HL-60/S4 treated with phorbol 12-myristate 13-acetate at 8.2 ng/mL for 4 days and 3 days (cell line): ENCODE measurements at regions not wholly inside any gene's neighbourhood (a gene's known extent, or its start where the extent isn't known, plus 50 kb on each side); places are given as distances from the start of the nearest gene placed in this dataset.
"Not testable (repeated sequence)": the region's sequence is repeated elsewhere in the genome, so short reads cannot be mapped to it uniquely, and the experiment has no call there.

Experiments
- in situ Hi-C: fragments of 300-500 bp; cut with MboI; formaldehyde crosslinking; loops from 2 replicates; pipeline ENCODE4 v1.15.0; 2022; ENCODE audit warnings: low sequenced_read_pairs

- in situ Hi-C loops, result no loop called here
Observed at GRCh38 chrX:45622538-45622937, 421.9 kb upstream of the DIPK2B start.

- in situ Hi-C loops, result no loop called here
Observed at GRCh38 chrX:45622042-45622423, 421.4 kb upstream of the DIPK2B start.

DNA sequence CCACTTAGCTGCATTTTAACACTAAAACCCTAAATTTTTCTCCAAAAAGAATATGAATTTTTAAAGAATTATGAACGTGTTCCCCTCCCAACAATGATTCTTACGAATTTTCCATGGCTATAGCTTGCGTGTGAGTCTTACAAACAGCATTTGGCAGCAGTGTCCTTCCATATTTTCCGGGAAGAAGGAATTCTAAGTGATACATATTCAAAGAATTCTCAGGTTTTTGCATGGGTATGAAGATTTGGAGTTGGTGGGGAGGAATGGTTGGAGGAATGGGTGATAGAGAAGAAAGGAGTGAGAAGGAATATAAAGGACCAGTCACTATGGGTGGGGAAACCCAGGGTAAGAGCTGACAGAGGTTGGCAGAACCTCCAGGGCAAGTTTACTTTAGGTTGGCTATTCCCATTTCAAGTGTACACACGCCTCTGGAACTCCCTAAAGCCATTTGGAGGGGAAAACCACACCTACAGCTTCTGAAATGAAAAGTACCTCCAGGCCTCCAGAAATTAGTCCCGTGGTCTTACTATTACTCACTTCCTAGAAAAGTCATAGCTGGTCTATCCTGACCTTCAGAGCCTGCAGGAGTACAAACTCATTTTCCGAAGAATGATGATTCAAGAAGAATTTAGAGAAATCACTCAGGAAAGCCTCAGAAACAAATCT, 420.8 kb upstream of the DIPK2B start:
- in situ Hi-C loops, result no loop called here

GRCh38 chrX:45619290-45619689, 418.6 kb upstream of the DIPK2B start:
- in situ Hi-C loops, result no loop called here

- in situ Hi-C loops, result not testable (repeated sequence)
Observed at GRCh38 chrX:45615591-45615990, 414.9 kb upstream of the DIPK2B start.

DNA sequence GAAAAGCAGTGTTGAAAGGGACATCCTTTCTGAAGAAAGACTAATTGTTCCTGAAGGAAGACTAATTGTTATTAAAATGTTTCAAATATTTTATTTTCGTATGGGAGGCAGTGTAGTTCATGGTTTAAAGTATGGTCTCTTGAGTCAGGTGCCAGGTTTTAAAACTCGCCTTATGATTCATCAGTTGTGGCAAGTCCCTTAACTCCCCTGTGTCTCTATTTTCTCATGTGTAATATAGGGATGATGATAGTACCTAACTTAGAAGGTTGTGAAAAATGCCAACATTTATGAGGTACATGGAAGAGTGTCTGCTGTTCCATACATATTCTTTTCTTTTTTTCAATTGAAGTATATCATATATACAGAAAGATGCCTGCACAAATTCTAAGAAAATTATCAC, 414.2 kb upstream of the DIPK2B start:
- in situ Hi-C loops, result no loop called here

DNA sequence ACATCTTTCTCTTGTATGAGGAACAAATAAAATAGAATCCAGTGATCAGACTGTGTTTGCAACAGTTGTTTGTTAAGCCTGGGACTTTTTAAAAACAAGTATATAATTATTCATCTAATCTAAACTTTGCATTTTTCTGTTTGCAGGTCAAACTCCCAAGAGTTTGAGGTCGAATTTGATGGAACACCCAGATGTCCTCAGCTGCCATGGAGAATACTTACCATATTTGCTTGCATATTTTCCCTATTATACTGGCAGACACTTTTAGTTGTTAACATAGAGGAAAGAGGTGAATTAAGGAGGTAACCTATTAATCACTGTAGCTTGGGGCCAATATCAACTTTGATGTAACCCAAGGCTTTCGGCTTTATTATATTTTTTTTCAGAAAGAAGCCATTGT, 401.5 kb upstream of the DIPK2B start:
- in situ Hi-C loops, result no loop called here

- in situ Hi-C loops, result no loop called here
Observed at GRCh38 chrX:45601052-45601451, 400.4 kb upstream of the DIPK2B start.

- in situ Hi-C loops, result no loop called here
Observed at GRCh38 chrX:45598861-45599260, 398.2 kb upstream of the DIPK2B start.

GRCh38 chrX:45596188-45596808, 395.6 kb upstream of the DIPK2B start:
- in situ Hi-C loops, result no loop called here

DNA sequence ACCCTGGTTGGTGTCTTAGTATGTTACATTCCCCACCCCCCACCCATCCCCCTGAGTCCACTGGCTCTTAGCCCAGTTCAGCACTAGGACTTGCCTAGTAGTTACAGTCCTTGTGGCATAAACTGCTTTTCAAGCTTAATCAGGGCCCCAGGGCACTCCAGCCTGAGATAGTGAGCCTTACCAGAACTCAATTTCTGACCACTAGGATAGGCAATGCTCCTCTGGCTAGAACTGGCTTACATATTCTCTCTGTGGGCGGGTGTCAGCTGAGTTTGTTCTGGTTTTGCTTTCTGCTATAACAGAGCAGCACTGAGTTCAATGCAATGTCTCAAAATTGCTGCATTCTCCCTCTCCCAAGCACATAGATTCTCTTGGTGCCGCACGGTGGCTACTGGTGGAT, 391.4 kb upstream of the DIPK2B start:
- in situ Hi-C loops, result no loop called here

GRCh38 chrX:45591650-45592049, 391.0 kb upstream of the DIPK2B start:
- in situ Hi-C loops, result no loop called here

DNA sequence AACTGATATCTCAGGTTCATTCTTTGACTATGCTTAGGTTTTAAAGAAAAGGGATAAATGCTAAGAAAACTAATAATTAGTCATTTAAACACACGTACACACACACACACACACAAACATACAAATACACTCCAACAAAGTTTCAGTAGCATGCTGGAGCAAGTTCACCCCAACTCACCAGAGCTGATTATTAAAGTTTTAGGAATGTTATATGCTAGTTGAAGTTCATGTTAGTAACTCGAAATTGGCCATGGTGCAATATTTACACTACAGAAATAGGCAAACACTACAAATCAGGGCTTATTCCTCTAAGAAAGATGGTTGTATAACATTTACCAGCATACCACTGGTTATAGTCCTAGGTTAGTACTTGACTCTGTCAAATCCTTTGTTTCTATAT, 384.0 kb upstream of the DIPK2B start:
- in situ Hi-C loops, result no loop called here

DNA sequence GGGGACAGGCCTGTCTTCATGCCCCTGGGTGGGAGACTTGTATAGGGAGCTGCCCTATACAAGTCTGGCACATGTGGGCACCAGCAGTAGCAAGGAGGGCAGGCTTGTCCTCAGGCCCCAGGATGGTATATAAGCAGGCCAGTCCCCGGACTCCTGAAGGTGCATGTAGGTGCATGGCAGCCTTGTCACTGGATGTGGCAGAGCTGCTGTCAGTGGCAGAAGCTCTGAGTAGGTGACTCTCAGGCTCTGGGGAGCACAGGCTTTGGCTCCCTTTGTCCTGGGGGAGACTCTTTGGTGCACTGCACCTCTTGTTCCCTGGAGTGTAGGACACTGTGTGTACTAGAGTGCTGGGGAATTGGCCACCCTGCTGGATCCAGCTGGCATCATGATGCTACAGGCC, 376.7 kb upstream of the DIPK2B start:
- in situ Hi-C loops, result no loop called here

DNA sequence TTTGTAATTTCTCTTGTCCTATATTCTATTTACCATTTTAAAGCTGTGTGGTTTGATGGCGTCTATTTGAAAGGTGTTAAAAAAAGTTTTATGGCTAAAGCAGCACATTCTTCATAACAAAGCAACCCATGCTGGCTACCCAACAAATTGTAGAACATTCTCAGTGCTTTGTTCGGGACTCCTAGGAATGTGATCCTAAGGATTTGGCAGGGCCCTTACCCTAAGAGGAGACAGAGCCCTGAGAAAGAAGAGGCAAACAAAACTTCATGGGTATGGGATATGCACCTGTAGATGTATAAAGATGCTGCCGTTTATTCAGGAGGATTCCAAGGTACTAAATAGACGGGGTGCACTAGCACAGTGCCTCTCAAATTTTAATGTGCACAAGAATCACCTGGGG, 370.8 kb upstream of the DIPK2B start:
- in situ Hi-C loops, result no loop called here

DNA sequence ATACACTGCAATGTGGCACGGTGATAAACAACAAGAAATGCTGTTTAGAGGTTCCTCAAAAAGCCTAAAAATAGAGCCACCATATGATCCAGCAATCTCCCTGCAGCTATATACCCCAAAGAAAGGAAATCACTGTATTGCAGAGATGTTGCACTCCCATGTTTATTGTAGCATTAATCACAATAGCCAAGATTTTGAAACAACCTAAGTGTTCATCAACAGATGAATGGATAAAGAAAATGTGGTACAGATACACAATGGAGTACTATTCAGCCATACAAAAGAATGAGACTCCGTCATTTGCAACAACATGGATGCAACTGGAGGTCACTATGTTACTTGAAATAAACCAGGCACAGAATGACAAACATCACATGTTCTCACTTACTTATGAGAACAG, 365.8 kb upstream of the DIPK2B start:
- in situ Hi-C loops, result no loop called here

DNA sequence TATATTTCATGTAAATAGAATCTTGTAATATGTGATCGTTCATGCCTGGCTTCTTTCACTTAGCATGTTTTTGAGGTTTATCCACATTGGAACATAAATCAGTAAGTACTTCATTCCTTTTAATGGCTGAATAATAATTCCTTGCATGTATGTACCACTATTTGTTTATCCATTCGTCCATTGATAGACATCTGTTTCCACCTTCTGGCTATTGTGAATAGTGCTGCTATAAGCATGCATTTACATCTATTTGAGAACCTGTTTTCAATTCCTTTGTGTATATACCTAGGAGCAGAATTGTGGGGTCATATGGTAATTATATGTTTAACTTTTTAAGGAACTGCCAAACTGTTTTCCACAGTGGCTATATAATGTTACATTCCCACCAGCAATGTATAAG, 356.7 kb upstream of the DIPK2B start:
- in situ Hi-C loops, result no loop called here

DNA sequence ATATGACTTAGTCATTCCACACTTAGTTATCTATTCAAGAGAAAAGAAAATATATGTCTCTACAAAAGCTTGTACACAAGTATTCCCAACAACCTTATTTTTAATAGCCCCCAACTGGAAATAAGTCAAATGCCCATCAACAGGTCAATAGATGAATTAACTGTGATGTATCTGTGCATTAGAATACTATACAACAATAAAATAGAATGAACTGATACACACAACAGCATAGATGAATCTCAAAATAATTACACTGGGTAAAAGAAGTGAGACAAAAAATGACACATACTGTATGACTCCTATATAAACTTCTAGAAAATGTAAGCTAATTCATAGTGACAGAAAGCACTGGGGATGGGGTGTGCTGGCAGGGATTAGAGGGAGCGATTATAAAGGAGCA, 354.1 kb upstream of the DIPK2B start:
- in situ Hi-C loops, result no loop called here

GRCh38 chrX:45553417-45553816, 352.7 kb upstream of the DIPK2B start:
- in situ Hi-C loops, result no loop called here

DNA sequence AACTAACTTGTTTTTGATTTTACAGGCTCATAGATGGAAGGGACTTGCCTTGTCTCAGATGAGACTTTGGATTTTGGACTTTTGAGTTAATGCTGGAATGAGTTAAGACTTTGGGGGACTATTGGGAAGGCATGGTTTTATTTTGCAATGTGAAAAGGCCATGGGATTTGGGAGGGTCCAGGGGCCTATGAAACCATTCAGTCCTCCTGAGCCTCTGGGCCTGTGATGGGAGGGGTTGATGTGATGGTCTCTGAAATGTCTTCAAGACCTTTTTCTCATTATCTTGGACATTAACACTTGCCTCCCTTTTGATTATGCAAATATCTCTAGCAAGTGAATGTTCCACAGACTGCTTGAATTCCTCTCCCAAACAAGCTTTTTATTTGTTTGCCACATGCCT, 346.0 kb upstream of the DIPK2B start:
- in situ Hi-C loops, result not testable (repeated sequence)

GRCh38 chrX:45540181-45540580, 339.5 kb upstream of the DIPK2B start:
- in situ Hi-C loops, result no loop called here

DNA sequence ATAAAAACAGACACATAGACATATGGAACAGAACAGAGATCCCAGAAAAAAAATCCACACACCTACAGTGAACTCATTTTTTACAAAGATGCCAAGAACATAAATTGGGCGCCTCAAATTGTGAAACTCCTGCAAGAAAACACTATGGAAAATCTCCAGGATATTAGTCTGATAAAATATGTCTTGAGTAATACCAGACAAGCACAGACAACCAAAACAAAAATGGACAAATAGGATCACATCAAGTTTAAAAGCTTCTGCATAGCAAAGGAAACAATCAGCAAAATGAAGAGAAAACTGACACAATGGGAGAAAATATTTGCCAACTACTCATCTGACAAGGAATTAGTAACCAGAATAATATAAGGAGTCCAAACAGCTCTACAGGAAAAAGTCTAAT, 337.3 kb upstream of the DIPK2B start:
- in situ Hi-C loops, result no loop called here

DNA sequence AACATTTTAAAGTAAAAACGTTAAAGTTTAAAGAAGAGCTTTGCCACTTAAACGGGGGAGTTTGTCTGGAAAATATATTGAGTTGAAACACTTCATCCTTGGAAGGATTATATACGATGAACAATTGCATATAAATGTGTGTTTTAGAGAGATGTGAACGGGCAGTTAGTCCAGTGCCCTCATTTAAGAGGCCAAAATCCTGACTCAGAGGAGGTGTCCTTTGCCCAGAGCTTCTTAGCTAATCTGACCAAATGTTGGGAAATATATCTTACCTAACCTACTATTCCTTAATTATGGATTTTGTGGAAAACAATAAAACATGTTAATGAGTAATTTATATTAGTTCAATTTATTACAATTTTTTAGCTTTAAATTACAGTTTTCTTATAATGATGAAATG, 327.2 kb upstream of the DIPK2B start:
- in situ Hi-C loops, result no loop called here
